ENCODE measurements at regions not wholly inside any gene's neighbourhood (a gene's known extent, or its start where the extent isn't known, plus 50 kb on each side); places are given as distances from the start of the nearest gene placed in this dataset.

DNA sequence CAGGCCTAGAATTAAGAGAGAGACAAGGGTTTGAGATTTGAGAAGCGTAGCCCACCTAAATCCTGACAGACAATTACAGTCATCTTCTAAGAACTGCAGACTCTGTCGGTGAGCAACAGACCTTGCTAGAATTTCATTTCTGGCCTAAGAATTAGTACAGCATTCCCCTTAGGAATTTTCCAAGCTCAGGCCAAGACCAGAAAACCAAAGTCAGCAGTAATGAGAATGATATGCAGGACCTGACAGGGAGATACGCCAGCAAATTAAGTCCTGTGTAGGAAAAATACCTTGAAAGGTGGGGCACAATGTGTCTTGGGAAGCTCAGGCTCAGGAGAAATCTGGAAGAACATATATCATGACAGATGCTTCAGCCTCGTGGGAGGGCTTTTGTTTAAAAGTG is 52.7 kb upstream of the HERPUD2 start:
- peak; percentile 65 for DNase-seq

DNA sequence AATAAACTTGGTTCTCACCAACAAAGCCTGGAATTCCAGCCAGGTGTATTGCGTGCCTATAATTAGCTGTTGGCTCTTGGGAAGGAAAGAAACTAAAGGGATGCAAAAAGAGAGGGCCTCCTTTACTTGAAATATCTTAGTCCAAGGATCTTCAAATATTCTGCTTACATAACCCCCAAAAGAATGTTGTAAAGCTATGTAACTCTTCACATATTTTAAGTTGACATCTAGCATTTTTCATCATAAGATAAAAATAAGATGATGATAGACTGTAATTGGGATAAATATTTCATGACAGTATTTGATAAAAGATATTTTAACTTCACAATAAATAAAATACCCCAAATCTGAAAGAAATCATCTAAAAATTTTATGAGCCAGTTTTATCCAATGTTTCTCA is 52.5 kb upstream of the SEPTIN7 start:
- DNase-seq = peak; percentile 41

DNA sequence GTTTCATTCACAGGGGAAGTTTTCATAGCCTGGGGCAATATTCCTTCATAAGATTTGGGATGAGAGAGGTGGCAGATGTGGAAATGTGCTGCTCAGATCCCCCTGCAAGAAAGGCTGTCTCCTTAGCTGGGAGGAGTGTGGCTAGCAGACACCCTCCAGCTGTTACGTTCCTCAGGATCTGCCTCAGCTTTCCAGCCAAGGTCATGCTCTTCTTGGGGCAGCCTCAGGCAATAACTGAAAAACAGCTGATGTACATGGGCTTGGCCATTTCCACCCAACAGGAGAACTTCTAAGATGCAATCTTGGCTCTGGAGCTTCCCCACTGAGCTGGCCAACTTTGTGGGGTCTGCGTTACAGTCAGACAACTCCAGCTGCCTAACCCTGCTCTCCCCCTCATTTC is 51.3 kb upstream of the SEPTIN7 start:
- peak; percentile 50 for DNase-seq

Data from fibroblast of skin of abdomen (primary cell).